ENCODE measurements at regions not wholly inside any gene's neighbourhood (a gene's known extent, or its start where the extent isn't known, plus 50 kb on each side); places are given as distances from the start of the nearest gene placed in this dataset.

- Mint-ChIP-seq H3K27me3 (ENCODE audit: low read depth) (peaks cover 10% of the 10 kb centered on the region), H3K4me1 (no peaks in the 10 kb centered on the region), H3K27ac (no peak overlapping the region), H3K9me3 (no peaks in the 10 kb centered on the region), H3K36me3 (ENCODE audit: low read depth) (no peaks in the 10 kb centered on the region), H3K4me3 (no peak overlapping the region)
- TF ChIP-seq, protein P1, sequence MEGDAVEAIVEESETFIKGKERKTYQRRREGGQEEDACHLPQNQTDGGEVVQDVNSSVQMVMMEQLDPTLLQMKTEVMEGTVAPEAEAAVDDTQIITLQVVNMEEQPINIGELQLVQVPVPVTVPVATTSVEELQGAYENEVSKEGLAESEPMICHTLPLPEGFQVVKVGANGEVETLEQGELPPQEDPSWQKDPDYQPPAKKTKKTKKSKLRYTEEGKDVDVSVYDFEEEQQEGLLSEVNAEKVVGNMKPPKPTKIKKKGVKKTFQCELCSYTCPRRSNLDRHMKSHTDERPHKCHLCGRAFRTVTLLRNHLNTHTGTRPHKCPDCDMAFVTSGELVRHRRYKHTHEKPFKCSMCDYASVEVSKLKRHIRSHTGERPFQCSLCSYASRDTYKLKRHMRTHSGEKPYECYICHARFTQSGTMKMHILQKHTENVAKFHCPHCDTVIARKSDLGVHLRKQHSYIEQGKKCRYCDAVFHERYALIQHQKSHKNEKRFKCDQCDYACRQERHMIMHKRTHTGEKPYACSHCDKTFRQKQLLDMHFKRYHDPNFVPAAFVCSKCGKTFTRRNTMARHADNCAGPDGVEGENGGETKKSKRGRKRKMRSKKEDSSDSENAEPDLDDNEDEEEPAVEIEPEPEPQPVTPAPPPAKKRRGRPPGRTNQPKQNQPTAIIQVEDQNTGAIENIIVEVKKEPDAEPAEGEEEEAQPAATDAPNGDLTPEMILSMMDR (IDR thresholded peaks at IDR 0.05; ENCODE audit: unreplicated experiment in 3 of 3), result no peak
These were observed 829.3 kb upstream of the ID2 start for GRCh38 chr2:7852546-7852945.

DNA sequence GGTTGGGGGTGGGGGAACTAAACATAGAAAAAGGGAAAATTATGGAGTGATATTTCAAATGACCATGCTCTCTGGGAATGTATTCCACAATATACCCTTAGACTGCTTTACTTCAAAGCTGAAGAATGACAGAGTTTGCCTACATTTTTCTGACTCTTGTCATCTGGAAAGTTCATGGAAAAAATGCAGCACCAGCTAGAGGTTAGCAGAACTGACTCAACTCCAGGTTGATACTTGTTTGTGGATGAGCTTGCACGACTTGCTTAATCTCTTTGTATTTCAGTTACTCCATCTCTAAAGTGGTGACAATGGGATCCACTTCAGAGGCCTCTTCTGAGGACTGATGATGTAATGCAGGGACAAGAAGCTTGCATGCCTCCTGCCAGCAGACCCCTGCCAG is 824.0 kb upstream of the ID2 start:
- peaks cover 5% of the 10 kb centered on the region for H3K27me3 Mint-ChIP-seq (ENCODE audit: low read depth)

GRCh38 chr2:7858624-7859023 is 823.2 kb upstream of the ID2 start:
- H3K4me3 Mint-ChIP-seq, result no peak overlapping the region
- H3K4me1 Mint-ChIP-seq, result no peaks in the 10 kb centered on the region
- no peaks in the 10 kb centered on the region for H3K36me3 Mint-ChIP-seq (ENCODE audit: low read depth)
- no peak overlapping the region for H3K27ac Mint-ChIP-seq
- TF ChIP-seq, protein P1 (IDR thresholded peaks at IDR 0.05; ENCODE audit: unreplicated experiment in 3 of 3), result no peak
- H3K9me3 Mint-ChIP-seq, result no peaks in the 10 kb centered on the region
- H3K27me3 Mint-ChIP-seq (ENCODE audit: low read depth), result peaks cover 5% of the 10 kb centered on the region

More for the DNA sequence above, 824.0 kb upstream of the ID2 start:
- Mint-ChIP-seq H3K4me3 (no peak overlapping the region), H3K27ac (no peak overlapping the region), H3K36me3 (ENCODE audit: low read depth) (no peaks in the 10 kb centered on the region), H3K4me1 (no peaks in the 10 kb centered on the region), H3K9me3 (no peaks in the 10 kb centered on the region)
- TF ChIP-seq, protein P1 (IDR thresholded peaks at IDR 0.05; ENCODE audit: unreplicated experiment in 3 of 3), result no peak

DNA sequence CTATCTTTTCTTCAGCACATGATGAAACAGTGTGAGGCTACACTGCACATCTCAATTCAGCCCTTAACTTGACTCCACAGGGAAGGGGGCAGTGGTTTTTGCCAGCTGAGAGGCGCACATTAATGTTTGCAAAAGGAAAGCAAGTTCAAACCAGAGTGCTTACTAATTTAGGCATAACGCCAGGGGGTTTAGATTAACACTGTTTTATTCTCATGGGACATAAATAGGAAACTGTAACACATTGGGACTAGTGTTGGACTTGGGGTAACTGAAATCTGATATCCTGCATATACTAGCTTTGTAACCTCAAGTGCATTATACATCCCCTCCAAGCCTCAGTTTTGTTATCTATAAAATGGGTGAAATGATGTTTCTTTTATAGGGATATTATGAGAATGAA is 821.2 kb upstream of the ID2 start:
- TF ChIP-seq, protein P1 (IDR thresholded peaks at IDR 0.05; ENCODE audit: unreplicated experiment in 3 of 3), result no peak
- peaks cover 5% of the 10 kb centered on the region for H3K27me3 Mint-ChIP-seq (ENCODE audit: low read depth)
- no peaks in the 10 kb centered on the region for H3K4me1 Mint-ChIP-seq
- no peak overlapping the region for H3K27ac Mint-ChIP-seq
- H3K36me3 Mint-ChIP-seq (ENCODE audit: low read depth), result no peaks in the 10 kb centered on the region
- H3K4me3 Mint-ChIP-seq, result no peak overlapping the region
- no peaks in the 10 kb centered on the region for H3K9me3 Mint-ChIP-seq

GRCh38 chr2:7861910-7862702 is 819.8 kb upstream of the ID2 start:
- Mint-ChIP-seq H3K4me3 (no peak overlapping the region), H3K36me3 (ENCODE audit: low read depth) (no peaks in the 10 kb centered on the region), H3K27me3 (ENCODE audit: low read depth) (peaks cover 5% of the 10 kb centered on the region), H3K4me1 (no peaks in the 10 kb centered on the region), H3K9me3 (no peaks in the 10 kb centered on the region), H3K27ac (no peak overlapping the region)
- TF ChIP-seq, protein P1 (IDR thresholded peaks at IDR 0.05; ENCODE audit: unreplicated experiment in 3 of 3), result no peak

- Mint-ChIP-seq H3K27me3 (ENCODE audit: low read depth) (peaks cover 5% of the 10 kb centered on the region), H3K9me3 (no peaks in the 10 kb centered on the region), H3K36me3 (ENCODE audit: low read depth) (no peaks in the 10 kb centered on the region), H3K4me1 (no peaks in the 10 kb centered on the region), H3K4me3 (no peak overlapping the region), H3K27ac (no peak overlapping the region)
- TF ChIP-seq, protein P1 (IDR thresholded peaks at IDR 0.05; ENCODE audit: unreplicated experiment in 3 of 3), result no peak
These were observed 815.8 kb upstream of the ID2 start for GRCh38 chr2:7866104-7866503.

Measured in nephron (organoid).